Sigmoid colon (tissue), 4 donors: ENCODE measurements at regions not wholly inside any gene's neighbourhood (a gene's known extent, or its start where the extent isn't known, plus 50 kb on each side); places are given as distances from the start of the nearest gene placed in this dataset.

Experiments
- CTCF ChIP-seq, 4 experiments: fragments of 450-650 bp in 3 of 4; fragments of 200-600 bp in 1 of 4; IDR thresholded peaks; one replicate each; pipeline ENCODE4 v1.5.1; 2016 to 2019; ENCODE audit warnings: antibody characterized with exemption in 4 of 4, mild to moderate bottlenecking in 3 of 4, moderate library complexity in 2 of 4
- EP300 ChIP-seq, 4 donors: sonication (generic); formaldehyde crosslinking; IDR thresholded peaks; one replicate each; pipeline ENCODE4 v1.6.1; 2017; ENCODE audit warnings: antibody characterized with exemption in 4 of 4
- POLR2AphosphoS5 ChIP-seq, 4 donors: sonication (generic); formaldehyde crosslinking; IDR thresholded peaks; one replicate each; pipeline ENCODE4 v1.6.1; 2017; ENCODE audit warnings: antibody characterized with exemption in 4 of 4

GRCh38 chr5:124403281-124403680 lies 343.2 kb downstream of the ZNF608 start:
- TF ChIP-seq CTCF (IDR thresholded peaks at IDR 0.05) (no peak), POLR2AphosphoS5 (IDR thresholded peaks at IDR 0.05) (no peak), EP300 (IDR thresholded peaks at IDR 0.05) (no peak)
